ENCODE measurements at regions not wholly inside any gene's neighbourhood (a gene's known extent, or its start where the extent isn't known, plus 50 kb on each side); places are given as distances from the start of the nearest gene placed in this dataset.

DNA sequence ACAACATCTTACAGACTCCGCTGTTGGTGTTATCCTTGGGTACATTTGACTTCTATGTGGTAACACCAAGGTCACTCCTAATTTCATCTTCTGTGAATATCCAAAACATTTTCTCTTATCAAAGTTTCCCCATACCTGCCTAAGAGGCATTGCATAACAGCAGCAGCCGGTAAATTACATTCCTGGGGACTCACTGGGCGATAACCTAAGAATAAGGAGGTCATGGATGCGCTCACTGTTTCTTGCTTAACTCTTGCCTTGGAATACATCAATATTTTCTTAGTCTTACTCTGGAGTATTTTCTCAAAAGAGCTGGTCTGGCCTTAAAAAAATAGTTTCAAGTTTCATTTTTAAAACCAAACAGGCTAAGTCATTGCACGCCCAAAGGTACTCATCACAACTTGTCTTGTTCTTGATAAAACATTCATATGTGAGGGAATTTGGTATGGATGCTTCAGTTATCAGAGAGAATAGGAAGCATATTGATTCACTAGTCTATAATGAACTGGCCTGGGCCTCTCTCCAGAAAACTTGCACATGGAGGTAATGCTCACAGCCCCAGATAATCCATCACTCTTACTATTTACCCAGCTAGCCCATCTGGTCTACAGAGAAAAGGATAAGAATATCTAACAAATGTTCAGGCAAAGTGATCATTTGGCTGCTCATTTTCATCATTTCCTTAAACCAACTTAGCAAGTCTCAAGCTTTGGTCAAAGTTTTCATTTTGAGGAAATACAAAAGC, 235.0 kb upstream of the ERCC4 start:
- no peaks in the 10 kb centered on the region for H3K79me2 ChIP-seq (ENCODE audit: insufficient read depth, low read length)
- no peak overlapping the region for H3K4me2 ChIP-seq (ENCODE audit: low read length)
- no peaks in the 10 kb centered on the region for H3F3A ChIP-seq (ENCODE audit: insufficient read depth, low read length)
- no peak overlapping the region for H3K4me3 ChIP-seq (ENCODE audit: low read depth, low read length, poor library complexity, severe bottlenecking)
- H3K9me3 ChIP-seq (ENCODE audit: low read length) = no peaks in the 10 kb centered on the region
- H3K36me3 ChIP-seq (ENCODE audit: insufficient read depth, low read length) = no peaks in the 10 kb centered on the region
- H3K27ac ChIP-seq (ENCODE audit: low read depth, low read length, poor library complexity, severe bottlenecking) = no peak overlapping the region
- no peaks in the 10 kb centered on the region for H3K4me1 ChIP-seq (ENCODE audit: insufficient read depth, low read length, severe bottlenecking)
- no peak overlapping the region for H2AFZ ChIP-seq (ENCODE audit: low read length)
- no peaks in the 10 kb centered on the region for H3K27me3 ChIP-seq (ENCODE audit: insufficient read depth, low read length)
- no peaks in the 10 kb centered on the region for H3K9me2 ChIP-seq (ENCODE audit: low read depth, low read length)
- H4K20me1 ChIP-seq (ENCODE audit: insufficient read depth, low read length) = no peaks in the 10 kb centered on the region
- H3K9ac ChIP-seq (ENCODE audit: low read length) = no peak overlapping the region
- no peak for TF ChIP-seq EZH2 (IDR thresholded peaks at IDR 0.05; ENCODE audit: borderline replicate concordance, low read length)
- TF ChIP-seq, protein P1, sequence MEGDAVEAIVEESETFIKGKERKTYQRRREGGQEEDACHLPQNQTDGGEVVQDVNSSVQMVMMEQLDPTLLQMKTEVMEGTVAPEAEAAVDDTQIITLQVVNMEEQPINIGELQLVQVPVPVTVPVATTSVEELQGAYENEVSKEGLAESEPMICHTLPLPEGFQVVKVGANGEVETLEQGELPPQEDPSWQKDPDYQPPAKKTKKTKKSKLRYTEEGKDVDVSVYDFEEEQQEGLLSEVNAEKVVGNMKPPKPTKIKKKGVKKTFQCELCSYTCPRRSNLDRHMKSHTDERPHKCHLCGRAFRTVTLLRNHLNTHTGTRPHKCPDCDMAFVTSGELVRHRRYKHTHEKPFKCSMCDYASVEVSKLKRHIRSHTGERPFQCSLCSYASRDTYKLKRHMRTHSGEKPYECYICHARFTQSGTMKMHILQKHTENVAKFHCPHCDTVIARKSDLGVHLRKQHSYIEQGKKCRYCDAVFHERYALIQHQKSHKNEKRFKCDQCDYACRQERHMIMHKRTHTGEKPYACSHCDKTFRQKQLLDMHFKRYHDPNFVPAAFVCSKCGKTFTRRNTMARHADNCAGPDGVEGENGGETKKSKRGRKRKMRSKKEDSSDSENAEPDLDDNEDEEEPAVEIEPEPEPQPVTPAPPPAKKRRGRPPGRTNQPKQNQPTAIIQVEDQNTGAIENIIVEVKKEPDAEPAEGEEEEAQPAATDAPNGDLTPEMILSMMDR (IDR thresholded peaks at IDR 0.05; ENCODE audit: low read length) = no peak

DNA sequence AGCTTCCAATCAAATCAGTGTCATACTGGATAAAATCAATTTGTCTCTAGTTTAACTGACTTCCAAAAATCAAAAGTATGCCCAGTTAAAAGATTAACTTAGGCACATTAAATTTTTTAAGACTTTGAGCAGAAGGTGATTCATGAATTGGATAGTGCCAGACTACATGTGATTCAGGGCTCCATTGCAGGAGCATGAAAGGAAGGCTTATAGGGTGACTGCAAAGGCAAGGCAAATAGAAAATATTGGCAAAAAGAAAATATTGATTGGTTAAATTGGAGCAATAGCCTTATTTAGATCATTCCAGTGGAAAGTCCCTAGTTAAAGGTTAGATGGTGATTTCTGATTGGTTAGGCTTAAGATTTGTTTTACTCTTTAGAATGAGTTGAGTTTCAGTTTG, 223.9 kb upstream of the ERCC4 start:
- H3K79me2 ChIP-seq (ENCODE audit: insufficient read depth, low read length) = no peaks in the 10 kb centered on the region
- no peak for TF ChIP-seq EZH2 (IDR thresholded peaks at IDR 0.05; ENCODE audit: borderline replicate concordance, low read length)
- TF ChIP-seq, protein P1 (IDR thresholded peaks at IDR 0.05; ENCODE audit: low read length) = no peak
- no peak overlapping the region for H3K27ac ChIP-seq (ENCODE audit: low read depth, low read length, poor library complexity, severe bottlenecking)

DNA sequence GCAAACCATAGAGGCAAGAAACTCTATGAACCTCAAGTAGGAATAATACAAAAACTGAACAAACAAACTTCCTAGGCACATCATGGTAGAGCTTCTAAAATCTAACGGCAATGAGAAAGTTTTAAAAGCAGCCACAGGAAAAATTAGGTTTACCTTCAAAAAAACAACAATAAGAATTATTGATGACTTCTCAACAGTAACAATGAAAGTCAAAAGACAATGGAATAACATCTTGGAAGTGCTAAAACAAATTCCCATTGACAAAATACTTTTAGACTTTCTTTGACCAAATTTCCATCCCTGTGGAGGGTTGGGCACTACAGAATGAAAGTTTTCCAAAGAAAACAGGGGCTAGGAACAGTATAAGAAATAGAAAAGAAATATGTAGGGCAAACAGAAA, 222.9 kb upstream of the ERCC4 start:
- H4K20me1 ChIP-seq (ENCODE audit: insufficient read depth, low read length) = no peaks in the 10 kb centered on the region
- no peaks in the 10 kb centered on the region for H3K4me1 ChIP-seq (ENCODE audit: insufficient read depth, low read length, severe bottlenecking)
- H3K9ac ChIP-seq (ENCODE audit: low read length) = no peak overlapping the region
- no peaks in the 10 kb centered on the region for H3F3A ChIP-seq (ENCODE audit: insufficient read depth, low read length)
- H3K27me3 ChIP-seq (ENCODE audit: insufficient read depth, low read length) = no peaks in the 10 kb centered on the region
- H3K36me3 ChIP-seq (ENCODE audit: insufficient read depth, low read length) = no peaks in the 10 kb centered on the region
- H3K79me2 ChIP-seq (ENCODE audit: insufficient read depth, low read length) = no peaks in the 10 kb centered on the region
- no peak overlapping the region for H2AFZ ChIP-seq (ENCODE audit: low read length)
- TF ChIP-seq, protein P1 (IDR thresholded peaks at IDR 0.05; ENCODE audit: low read length) = no peak
- TF ChIP-seq EZH2 (IDR thresholded peaks at IDR 0.05; ENCODE audit: borderline replicate concordance, low read length) = no peak
- no peak overlapping the region for H3K4me3 ChIP-seq (ENCODE audit: low read depth, low read length, poor library complexity, severe bottlenecking)
- no peaks in the 10 kb centered on the region; the same call in 1 of the 2 replicates for H3K9me3 ChIP-seq (ENCODE audit: low read length)
- no peaks in the 10 kb centered on the region for H3K9me2 ChIP-seq (ENCODE audit: low read depth, low read length)
- no peak overlapping the region for H3K27ac ChIP-seq (ENCODE audit: low read depth, low read length, poor library complexity, severe bottlenecking)
- no peak overlapping the region for H3K4me2 ChIP-seq (ENCODE audit: low read length)

More for the DNA sequence above, 223.9 kb upstream of the ERCC4 start:
- Histone ChIP-seq H3K9me3 (ENCODE audit: low read length) (no peaks in the 10 kb centered on the region; the same call in 1 of the 2 replicates), H3K4me1 (ENCODE audit: insufficient read depth, low read length, severe bottlenecking) (no peaks in the 10 kb centered on the region), H3K4me2 (ENCODE audit: low read length) (no peak overlapping the region), H3F3A (ENCODE audit: insufficient read depth, low read length) (no peaks in the 10 kb centered on the region), H3K36me3 (ENCODE audit: insufficient read depth, low read length) (no peaks in the 10 kb centered on the region), H2AFZ (ENCODE audit: low read length) (no peak overlapping the region), H4K20me1 (ENCODE audit: insufficient read depth, low read length) (no peaks in the 10 kb centered on the region), H3K4me3 (ENCODE audit: low read depth, low read length, poor library complexity, severe bottlenecking) (no peak overlapping the region), H3K27me3 (ENCODE audit: insufficient read depth, low read length) (no peaks in the 10 kb centered on the region), H3K9me2 (ENCODE audit: low read depth, low read length) (no peaks in the 10 kb centered on the region), H3K9ac (ENCODE audit: low read length) (no peak overlapping the region)
